PFSK-1 (cell line): ENCODE measurements at regions not wholly inside any gene's neighbourhood (a gene's known extent, or its start where the extent isn't known, plus 50 kb on each side); places are given as distances from the start of the nearest gene placed in this dataset.

Source experiments
- POLR2AphosphoS5 ChIP-seq: IDR thresholded peaks from 2 replicates; pipeline ENCODE4 v1.6.1; 2012; ENCODE audit warnings: low read depth, mild to moderate bottlenecking, control low read depth, low read length, moderate library complexity
- SIN3A ChIP-seq: IDR thresholded peaks from 2 replicates; pipeline ENCODE4 v1.6.1; 2012; ENCODE audit warnings: mild to moderate bottlenecking, low read length, moderate library complexity, borderline replicate concordance; ENCODE audit not compliant: insufficient read depth
- TAF1 ChIP-seq: IDR thresholded peaks from 2 replicates; pipeline ENCODE4 v1.6.1; 2012; ENCODE audit warnings: low read length, control low read depth, borderline replicate concordance; ENCODE audit not compliant: insufficient read depth

DNA sequence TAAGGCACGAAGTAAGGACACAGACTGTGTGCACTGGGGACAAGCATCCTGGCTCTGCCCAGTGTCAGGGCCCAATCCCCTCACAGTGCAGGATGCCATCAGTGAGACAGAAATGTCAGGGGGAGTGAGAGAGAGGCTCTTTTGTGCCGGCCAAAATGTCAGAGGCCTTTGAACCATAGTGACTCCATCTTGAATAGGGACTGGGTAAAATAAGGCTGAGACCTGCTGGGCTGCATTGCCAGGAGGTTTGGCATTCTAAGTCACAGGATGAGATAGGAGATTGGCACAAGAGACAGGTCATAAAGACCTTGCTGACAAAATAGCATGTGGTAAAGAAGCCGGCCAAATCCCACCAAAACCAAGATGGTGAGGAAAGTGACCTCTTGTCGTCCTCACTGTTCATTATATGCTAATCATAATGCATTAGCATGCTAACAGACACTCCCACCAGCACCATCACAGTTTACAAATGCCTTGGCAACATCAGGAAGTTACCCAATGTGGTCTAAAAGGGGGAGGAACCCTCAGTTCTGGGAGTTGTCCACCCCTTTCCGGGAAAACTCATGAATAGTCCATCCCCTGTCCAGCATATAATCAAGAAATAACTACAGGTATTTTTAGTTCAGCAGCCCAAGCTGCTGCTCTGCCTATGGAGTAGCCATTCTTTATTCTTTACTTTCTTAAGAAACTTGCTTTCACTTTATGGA, 337.4 kb downstream of the LPIN1 start:
- TF ChIP-seq SIN3A (no peak), TAF1 (no peak), POLR2AphosphoS5 (no peak)
